ENCODE measurements at regions not wholly inside any gene's neighbourhood (a gene's known extent, or its start where the extent isn't known, plus 50 kb on each side); places are given as distances from the start of the nearest gene placed in this dataset.
A peak's percentile ranks its signal among the peaks of the same experiment; 100 is the strongest.

DNA sequence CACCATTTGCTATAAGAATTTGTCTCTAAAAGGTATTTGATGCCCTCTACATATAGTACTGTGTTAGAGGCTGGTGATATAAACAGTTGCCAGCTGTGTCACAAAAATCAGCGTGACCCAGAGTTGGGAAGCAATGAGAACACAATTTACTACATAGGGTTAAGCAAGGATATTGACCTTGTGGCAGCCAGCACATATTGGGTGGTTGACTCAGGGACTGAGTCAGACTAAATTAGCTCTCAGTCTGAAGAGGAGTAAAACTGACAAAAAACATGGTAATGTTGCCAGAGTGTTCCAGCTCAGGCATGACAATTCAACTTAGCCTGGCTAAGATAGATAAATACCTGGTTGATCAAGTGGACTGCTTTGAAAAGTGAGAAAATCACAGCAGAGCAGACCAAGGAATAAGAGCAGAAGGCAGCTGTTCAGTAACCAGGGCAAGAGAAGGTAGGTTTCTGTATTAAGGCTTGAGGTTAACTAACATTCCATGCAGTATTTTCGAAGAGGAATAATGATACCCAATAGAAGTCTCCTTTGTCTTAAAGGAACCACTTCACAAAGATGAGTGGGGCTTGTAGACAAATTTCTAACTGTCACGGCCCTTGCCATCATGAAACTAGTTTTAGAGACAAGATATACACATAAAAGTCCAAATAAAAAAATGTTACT, 108.2 kb upstream of the ERBB4 start:
- TF ChIP-seq, protein P1, sequence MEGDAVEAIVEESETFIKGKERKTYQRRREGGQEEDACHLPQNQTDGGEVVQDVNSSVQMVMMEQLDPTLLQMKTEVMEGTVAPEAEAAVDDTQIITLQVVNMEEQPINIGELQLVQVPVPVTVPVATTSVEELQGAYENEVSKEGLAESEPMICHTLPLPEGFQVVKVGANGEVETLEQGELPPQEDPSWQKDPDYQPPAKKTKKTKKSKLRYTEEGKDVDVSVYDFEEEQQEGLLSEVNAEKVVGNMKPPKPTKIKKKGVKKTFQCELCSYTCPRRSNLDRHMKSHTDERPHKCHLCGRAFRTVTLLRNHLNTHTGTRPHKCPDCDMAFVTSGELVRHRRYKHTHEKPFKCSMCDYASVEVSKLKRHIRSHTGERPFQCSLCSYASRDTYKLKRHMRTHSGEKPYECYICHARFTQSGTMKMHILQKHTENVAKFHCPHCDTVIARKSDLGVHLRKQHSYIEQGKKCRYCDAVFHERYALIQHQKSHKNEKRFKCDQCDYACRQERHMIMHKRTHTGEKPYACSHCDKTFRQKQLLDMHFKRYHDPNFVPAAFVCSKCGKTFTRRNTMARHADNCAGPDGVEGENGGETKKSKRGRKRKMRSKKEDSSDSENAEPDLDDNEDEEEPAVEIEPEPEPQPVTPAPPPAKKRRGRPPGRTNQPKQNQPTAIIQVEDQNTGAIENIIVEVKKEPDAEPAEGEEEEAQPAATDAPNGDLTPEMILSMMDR (IDR thresholded peaks at IDR 0.05; ENCODE audit: insufficient read depth, low read length, missing control alignments), result no peak
- H3K4me3 ChIP-seq (ENCODE audit: low read depth, low read length), result no peak overlapping the region
- peak; percentile 9 for DNase-seq (ENCODE audit: low read depth, low spot score)
- POLR2A ChIA-PET, result no interaction called here
- CTCF ChIA-PET, result no interaction called here

DNA sequence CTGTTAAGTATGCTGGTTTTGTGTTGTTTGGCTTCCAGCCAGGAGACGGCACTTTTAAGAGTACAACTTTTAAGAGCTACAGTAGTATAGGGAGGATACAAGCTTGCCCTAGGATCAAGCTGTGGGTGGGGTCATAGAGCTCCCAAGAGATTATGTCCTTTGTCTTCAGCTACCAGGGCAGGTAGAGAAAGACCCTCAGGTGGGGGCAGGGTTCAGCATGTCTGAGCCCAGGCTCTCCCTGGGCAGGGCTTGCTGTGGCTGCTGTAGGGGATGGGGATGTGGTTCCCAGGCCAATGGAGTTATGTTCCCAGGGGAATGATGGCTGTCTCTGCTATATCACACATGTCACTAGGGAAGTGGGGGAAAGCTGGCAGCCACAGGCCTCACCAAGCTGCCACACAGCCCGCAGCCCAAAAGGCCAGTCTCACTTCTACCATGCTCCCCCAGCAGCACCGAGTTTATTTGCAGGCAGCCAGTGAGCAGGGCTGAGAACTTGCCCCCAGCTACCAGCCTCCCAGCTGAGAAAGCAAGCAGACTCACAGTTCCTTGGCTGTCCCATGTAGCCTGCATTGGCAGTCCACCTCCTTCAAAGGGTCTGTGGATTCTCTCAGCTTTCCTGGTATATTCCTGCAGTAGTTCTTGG, 105.7 kb upstream of the ERBB4 start:
- no peak overlapping the region for H3K4me3 ChIP-seq (ENCODE audit: low read depth, low read length)
- TF ChIP-seq, protein P1 (IDR thresholded peaks at IDR 0.05; ENCODE audit: insufficient read depth, low read length, missing control alignments), result no peak
- CTCF ChIA-PET, result no interaction called here
- POLR2A ChIA-PET, result no interaction called here
- DNase-seq (ENCODE audit: low read depth, low spot score), result no peak

DNA sequence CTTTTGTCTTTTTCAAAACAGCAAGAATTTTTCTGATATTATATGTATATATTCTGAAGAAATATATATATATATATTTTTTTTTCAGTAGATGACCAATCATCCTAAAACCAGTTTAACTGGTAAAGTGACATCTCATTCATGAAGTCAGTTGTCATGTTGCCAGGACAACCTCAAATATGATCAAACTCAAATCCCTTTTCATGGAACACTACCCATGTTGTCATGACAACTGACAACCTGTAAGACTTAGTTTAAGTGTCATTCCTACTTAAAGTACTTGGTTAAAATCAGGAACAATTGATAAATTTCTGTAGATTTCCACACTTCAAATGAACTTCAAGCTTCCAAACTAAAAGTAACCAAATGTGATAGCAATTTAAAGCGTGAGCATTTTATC, 101.8 kb upstream of the ERBB4 start:
- TF ChIP-seq, protein P1 (IDR thresholded peaks at IDR 0.05; ENCODE audit: insufficient read depth, low read length, missing control alignments), result no peak
- POLR2A ChIA-PET, result no interaction called here
- DNase-seq (ENCODE audit: low read depth, low spot score), result no peak
- CTCF ChIA-PET, result no interaction called here
- H3K4me3 ChIP-seq (ENCODE audit: low read depth, low read length), result no peak overlapping the region

DNA sequence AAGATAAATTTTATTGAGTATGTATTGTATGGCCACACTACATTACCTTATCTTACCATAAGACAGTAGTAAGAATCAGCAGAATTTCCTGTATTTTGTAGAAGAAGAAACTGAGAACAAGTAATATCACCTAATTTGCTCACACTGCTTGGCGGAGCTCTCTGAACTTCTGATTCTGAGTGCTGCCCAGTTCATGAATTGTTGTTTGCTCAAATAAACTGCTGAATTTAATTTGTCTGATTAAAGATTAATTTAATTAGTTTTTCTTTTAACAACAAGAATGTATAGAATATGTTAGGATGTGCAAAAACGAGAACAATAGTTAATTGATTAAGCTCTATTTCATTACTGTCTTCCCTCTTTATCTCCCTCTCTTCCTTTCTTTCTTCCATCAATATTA, 100.1 kb upstream of the ERBB4 start:
- CTCF ChIA-PET, result no interaction called here
- POLR2A ChIA-PET, result no interaction called here
- H3K4me3 ChIP-seq (ENCODE audit: low read depth, low read length), result no peak overlapping the region
- DNase-seq (ENCODE audit: low read depth, low spot score), result no peak
- TF ChIP-seq, protein P1 (IDR thresholded peaks at IDR 0.05; ENCODE audit: insufficient read depth, low read length, missing control alignments), result no peak

DNA sequence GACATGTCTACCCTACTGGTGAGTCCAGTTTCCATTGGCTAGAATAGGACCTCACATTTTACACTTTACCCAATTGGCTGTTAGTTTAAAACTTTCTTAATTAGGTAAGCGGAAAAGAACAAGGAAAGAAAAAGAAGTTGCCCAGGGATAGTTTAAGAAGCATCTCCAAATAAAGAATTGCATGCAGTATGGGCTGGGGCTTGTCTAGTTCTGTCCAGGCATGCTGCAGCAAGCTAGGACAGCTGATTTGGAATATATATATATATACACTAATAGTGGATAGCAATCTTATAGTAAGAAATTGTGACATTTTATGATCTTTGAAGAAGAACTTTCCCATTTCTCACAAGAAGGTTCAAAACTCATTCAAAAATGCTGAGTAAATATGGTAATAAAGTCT, 90.0 kb upstream of the ERBB4 start:
- no peak overlapping the region for H3K4me3 ChIP-seq (ENCODE audit: low read depth, low read length)
- CTCF ChIA-PET, result no interaction called here
- DNase-seq (ENCODE audit: low read depth, low spot score), result no peak
- TF ChIP-seq, protein P1 (IDR thresholded peaks at IDR 0.05; ENCODE audit: insufficient read depth, low read length, missing control alignments), result no peak
- POLR2A ChIA-PET, result no interaction called here

DNA sequence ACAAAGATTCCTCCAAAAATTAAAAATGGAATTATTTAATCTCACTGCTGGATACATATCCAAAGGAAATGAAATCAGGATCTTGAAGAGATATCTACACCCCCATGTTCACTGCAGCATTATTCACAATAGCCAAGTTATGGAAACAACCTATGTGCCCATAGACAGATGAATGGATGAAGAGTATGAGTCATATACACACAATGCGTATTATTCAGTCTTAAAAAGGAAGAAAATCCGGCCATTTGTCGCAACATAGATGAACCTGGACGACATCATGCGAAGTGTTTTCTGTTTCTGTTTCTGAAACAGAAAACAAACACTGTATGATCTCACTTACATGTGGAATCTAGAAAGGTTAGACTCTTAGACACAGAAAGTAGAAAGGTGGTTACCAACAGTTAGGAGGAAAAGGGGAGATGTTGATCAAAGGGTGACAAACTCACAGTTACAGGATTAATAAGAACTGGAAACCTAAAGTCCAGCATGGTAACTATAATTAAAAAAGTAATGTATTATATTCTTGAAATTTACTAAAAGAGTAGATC, 87.8 kb upstream of the ERBB4 start:
- ChIA-PET CTCF (no interaction called here), POLR2A (no interaction called here)
- H3K4me3 ChIP-seq (ENCODE audit: low read depth, low read length), result no peak overlapping the region
- DNase-seq (ENCODE audit: low read depth, low spot score), result no peak
- TF ChIP-seq, protein P1 (IDR thresholded peaks at IDR 0.05; ENCODE audit: insufficient read depth, low read length, missing control alignments), result no peak

All from AG04449 (cell line).